Panc1 (cell line): ENCODE measurements at regions not wholly inside any gene's neighbourhood (a gene's known extent, or its start where the extent isn't known, plus 50 kb on each side); places are given as distances from the start of the nearest gene placed in this dataset.

ENCODE experiments used
- ATAC-seq: fragments of 200-7000 bp; cut with Tn5 transposase; 2 replicates; pipeline ENCODE4 v1.9.1; 2020; ENCODE audit warnings: mild to moderate bottlenecking, moderate library complexity
- BruUV-seq: library from RNA; stranded (reverse); fragments of 400-500 nt; replicated peaks from 2 replicates; lab custom pipeline; 2021; lab: Mats Ljungman, UMichigan
- CTCF ChIA-PET: fragments of 300-600 bp; sonication (Branson Sonifier 250); formaldehyde crosslinking; loops from one replicate; lab custom pipeline; 2022; ENCODE audit warnings: antibody characterized with exemption; lab: Charles Lee
- POLR2A ChIA-PET: fragments of 300-600 bp; sonication (Branson Sonifier 250); formaldehyde crosslinking; loops from one replicate; lab custom pipeline; 2022; ENCODE audit warnings: antibody characterized with exemption; lab: Charles Lee
- DNase-seq: peaks from one replicate; pipeline ENCODE4 v3.0.0-alpha.2; 2010; ENCODE audit warnings: low read depth, low spot score
- H3K27ac ChIP-seq: 2 replicates; pipeline ENCODE4 v1.5.1; 2011; ENCODE audit warnings: mild to moderate bottlenecking, low read length, inconsistent platforms
- H3K27me3 ChIP-seq: fragments of 200-500 bp; sonication (Bioruptor generic); 2 replicates; pipeline ENCODE4 v1.6.0; 2014; ENCODE audit warnings: low read length, inconsistent platforms; ENCODE audit not compliant: control insufficient read depth, insufficient read depth
- H3K36me3 ChIP-seq: fragments of 200-500 bp; sonication (Bioruptor generic); 2 replicates; pipeline ENCODE4 v1.5.1; 2014; ENCODE audit warnings: inconsistent platforms, mild to moderate bottlenecking, low read length, moderate library complexity; ENCODE audit not compliant: control insufficient read depth, insufficient read depth
- H3K4me1 ChIP-seq: 2 replicates; pipeline ENCODE4 v1.5.1; 2011; ENCODE audit warnings: inconsistent platforms, mild to moderate bottlenecking, low read length, moderate library complexity; ENCODE audit not compliant: control insufficient read depth, insufficient read depth
- H3K4me3 ChIP-seq, 2 experiments: 2 replicates each; pipeline ENCODE4 v1.5.1; 2011 to 2012; ENCODE audit warnings: low read depth in 2 of 2, low read length in 2 of 2, mild to moderate bottlenecking in 2 of 2, inconsistent platforms in 1 of 2, moderate library complexity in 1 of 2
- H3K9me3 ChIP-seq: fragments of 200-500 bp; sonication (Bioruptor generic); 2 replicates; pipeline ENCODE4 v1.5.1; 2014; ENCODE audit warnings: low read depth, mild to moderate bottlenecking, inconsistent platforms, low read length, moderate library complexity; ENCODE audit not compliant: control insufficient read depth, insufficient read depth
- POLR2AphosphoS5 ChIP-seq: IDR thresholded peaks from 2 replicates; pipeline ENCODE4 v1.6.1; 2012; ENCODE audit warnings: mild to moderate bottlenecking, low read depth, low read length, moderate library complexity
- SIN3A ChIP-seq: IDR thresholded peaks from 2 replicates; pipeline ENCODE4 v1.6.1; 2012; ENCODE audit warnings: low read depth, mild to moderate bottlenecking, low read length, moderate library complexity, borderline replicate concordance; ENCODE audit not compliant: insufficient read depth
- TCF7L2 ChIP-seq: IDR thresholded peaks from 2 replicates; pipeline ENCODE4 v1.6.1; 2011; ENCODE audit warnings: mild to moderate bottlenecking, low read depth, low read length, inconsistent platforms
- in situ Hi-C: cut with HindIII; loops from 2 replicates; pipeline ENCODE4 v1.10.0; 2016; ENCODE audit warnings: low sequenced_read_pairs, low pct_unique_long_range_greater_than_20kb
- intact Hi-C: fragments of 100-400 bp; cut with micrococcal nuclease; formaldehyde crosslinking; loops from one replicate; pipeline ENCODE4 v1.10.0; 2022; ENCODE audit not compliant: unreplicated experiment
- TF ChIP-seq, protein P1 (sequence below), 2 experiments: IDR thresholded peaks; 2 replicates each; pipeline ENCODE4 v1.6.1; 2011 to 2012; ENCODE audit warnings: low read depth in 2 of 2, control low read depth in 1 of 2, low read length in 1 of 2, mild to moderate bottlenecking in 1 of 2, moderate library complexity in 1 of 2; ENCODE audit not compliant: insufficient read depth in 1 of 2
- TF ChIP-seq, protein P2 (sequence below): fragments of 450-650 bp; IDR thresholded peaks from 2 replicates; pipeline ENCODE4 v1.5.1; 2017; ENCODE audit warnings: mild to moderate bottlenecking

DNA sequence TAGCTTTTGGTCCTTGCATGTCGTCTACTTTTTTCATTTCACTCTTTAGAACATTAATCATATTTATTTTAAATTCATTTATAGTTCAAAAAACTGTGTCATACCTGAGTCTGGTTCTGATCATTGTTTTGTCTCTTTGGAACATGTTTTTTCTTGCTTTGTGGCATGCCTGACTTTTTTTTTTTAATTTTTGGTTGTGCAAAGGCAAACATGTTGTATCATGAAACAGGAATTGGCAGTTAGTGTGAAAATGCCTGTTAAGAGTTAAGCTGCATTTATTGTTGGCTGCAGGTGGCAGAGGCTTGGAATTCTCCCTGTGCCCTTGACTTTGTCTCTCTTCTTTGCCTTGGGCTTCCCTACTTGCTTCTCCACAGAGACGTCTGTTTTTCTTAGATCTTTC is 525.0 kb upstream of the ADARB2 start:
- intact Hi-C loops: no loop called here
- no peak for ATAC-seq
- DNase-seq: no peak
- H3K9me3 ChIP-seq: no peaks in the 10 kb centered on the region
- no peak overlapping the region for H3K4me3 ChIP-seq
- H3K27ac ChIP-seq: no peak overlapping the region
- BruUV-seq: no TSS peak
- in situ Hi-C loops: no loop called here
- H3K27me3 ChIP-seq: no peaks in the 10 kb centered on the region
- no peaks in the 10 kb centered on the region for H3K36me3 ChIP-seq
- no peak for TF ChIP-seq POLR2AphosphoS5
- TF ChIP-seq, protein P1, sequence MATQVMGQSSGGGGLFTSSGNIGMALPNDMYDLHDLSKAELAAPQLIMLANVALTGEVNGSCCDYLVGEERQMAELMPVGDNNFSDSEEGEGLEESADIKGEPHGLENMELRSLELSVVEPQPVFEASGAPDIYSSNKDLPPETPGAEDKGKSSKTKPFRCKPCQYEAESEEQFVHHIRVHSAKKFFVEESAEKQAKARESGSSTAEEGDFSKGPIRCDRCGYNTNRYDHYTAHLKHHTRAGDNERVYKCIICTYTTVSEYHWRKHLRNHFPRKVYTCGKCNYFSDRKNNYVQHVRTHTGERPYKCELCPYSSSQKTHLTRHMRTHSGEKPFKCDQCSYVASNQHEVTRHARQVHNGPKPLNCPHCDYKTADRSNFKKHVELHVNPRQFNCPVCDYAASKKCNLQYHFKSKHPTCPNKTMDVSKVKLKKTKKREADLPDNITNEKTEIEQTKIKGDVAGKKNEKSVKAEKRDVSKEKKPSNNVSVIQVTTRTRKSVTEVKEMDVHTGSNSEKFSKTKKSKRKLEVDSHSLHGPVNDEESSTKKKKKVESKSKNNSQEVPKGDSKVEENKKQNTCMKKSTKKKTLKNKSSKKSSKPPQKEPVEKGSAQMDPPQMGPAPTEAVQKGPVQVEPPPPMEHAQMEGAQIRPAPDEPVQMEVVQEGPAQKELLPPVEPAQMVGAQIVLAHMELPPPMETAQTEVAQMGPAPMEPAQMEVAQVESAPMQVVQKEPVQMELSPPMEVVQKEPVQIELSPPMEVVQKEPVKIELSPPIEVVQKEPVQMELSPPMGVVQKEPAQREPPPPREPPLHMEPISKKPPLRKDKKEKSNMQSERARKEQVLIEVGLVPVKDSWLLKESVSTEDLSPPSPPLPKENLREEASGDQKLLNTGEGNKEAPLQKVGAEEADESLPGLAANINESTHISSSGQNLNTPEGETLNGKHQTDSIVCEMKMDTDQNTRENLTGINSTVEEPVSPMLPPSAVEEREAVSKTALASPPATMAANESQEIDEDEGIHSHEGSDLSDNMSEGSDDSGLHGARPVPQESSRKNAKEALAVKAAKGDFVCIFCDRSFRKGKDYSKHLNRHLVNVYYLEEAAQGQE (IDR thresholded peaks at IDR 0.05; ENCODE audit: insufficient read depth in 1 of 2, low read depth in 2 of 2, low read length in 1 of 2): no peak
- TF ChIP-seq, protein P2, sequence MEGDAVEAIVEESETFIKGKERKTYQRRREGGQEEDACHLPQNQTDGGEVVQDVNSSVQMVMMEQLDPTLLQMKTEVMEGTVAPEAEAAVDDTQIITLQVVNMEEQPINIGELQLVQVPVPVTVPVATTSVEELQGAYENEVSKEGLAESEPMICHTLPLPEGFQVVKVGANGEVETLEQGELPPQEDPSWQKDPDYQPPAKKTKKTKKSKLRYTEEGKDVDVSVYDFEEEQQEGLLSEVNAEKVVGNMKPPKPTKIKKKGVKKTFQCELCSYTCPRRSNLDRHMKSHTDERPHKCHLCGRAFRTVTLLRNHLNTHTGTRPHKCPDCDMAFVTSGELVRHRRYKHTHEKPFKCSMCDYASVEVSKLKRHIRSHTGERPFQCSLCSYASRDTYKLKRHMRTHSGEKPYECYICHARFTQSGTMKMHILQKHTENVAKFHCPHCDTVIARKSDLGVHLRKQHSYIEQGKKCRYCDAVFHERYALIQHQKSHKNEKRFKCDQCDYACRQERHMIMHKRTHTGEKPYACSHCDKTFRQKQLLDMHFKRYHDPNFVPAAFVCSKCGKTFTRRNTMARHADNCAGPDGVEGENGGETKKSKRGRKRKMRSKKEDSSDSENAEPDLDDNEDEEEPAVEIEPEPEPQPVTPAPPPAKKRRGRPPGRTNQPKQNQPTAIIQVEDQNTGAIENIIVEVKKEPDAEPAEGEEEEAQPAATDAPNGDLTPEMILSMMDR: no peak
- no peak for TF ChIP-seq TCF7L2
- TF ChIP-seq SIN3A: no peak
- ChIA-PET POLR2A (no interaction called here), CTCF (no interaction called here)
- H3K4me1 ChIP-seq: no peaks in the 10 kb centered on the region

DNA sequence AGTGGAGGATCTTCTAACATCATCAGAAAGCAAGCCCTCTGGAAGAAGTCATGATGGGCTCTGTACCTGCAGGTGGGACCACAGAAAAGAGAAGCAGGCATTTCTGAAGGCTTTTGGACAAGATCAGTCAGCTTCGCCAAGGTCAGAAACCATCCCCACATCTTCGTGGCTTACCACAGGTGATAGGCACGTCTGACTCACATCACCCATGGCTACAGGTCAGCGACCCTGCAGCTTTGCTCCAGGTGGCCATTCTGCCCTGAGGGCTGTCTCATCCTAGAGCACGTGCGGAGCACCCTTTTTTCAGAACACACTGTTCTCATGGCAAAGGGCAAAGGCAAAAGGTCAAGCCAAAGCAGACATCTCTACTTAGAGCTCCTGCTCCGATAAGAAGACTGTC is 518.9 kb upstream of the ADARB2 start:
- ChIA-PET CTCF (no interaction called here), POLR2A (no interaction called here)
- no TSS peak for BruUV-seq
- in situ Hi-C loops: no loop called here
- intact Hi-C loops: no loop called here
- Histone ChIP-seq H3K27me3 (no peaks in the 10 kb centered on the region), H3K27ac (no peak overlapping the region), H3K4me3 (no peak overlapping the region), H3K36me3 (no peaks in the 10 kb centered on the region), H3K9me3 (no peaks in the 10 kb centered on the region), H3K4me1 (no peaks in the 10 kb centered on the region)
- no peak for DNase-seq
- ATAC-seq: no peak
- TF ChIP-seq, protein P1 (IDR thresholded peaks at IDR 0.05; ENCODE audit: insufficient read depth in 1 of 2, low read depth in 2 of 2, low read length in 1 of 2): no peak
- TF ChIP-seq POLR2AphosphoS5 (no peak), TCF7L2 (no peak), SIN3A (no peak)
- TF ChIP-seq, protein P2: no peak
